Jurkat, Clone E6-1 (cell line): ENCODE measurements at regions not wholly inside any gene's neighbourhood (a gene's known extent, or its start where the extent isn't known, plus 50 kb on each side); places are given as distances from the start of the nearest gene placed in this dataset.

Experiments
- DNase-seq: peaks from one replicate; pipeline ENCODE4 v3.0.0-alpha.2; 2011; ENCODE audit warnings: low read depth, low spot score
- H3K4me3 ChIP-seq: 2 replicates; pipeline ENCODE4 v1.5.1; 2011; ENCODE audit warnings: mild to moderate bottlenecking, low read length, control low read depth, moderate library complexity

DNA sequence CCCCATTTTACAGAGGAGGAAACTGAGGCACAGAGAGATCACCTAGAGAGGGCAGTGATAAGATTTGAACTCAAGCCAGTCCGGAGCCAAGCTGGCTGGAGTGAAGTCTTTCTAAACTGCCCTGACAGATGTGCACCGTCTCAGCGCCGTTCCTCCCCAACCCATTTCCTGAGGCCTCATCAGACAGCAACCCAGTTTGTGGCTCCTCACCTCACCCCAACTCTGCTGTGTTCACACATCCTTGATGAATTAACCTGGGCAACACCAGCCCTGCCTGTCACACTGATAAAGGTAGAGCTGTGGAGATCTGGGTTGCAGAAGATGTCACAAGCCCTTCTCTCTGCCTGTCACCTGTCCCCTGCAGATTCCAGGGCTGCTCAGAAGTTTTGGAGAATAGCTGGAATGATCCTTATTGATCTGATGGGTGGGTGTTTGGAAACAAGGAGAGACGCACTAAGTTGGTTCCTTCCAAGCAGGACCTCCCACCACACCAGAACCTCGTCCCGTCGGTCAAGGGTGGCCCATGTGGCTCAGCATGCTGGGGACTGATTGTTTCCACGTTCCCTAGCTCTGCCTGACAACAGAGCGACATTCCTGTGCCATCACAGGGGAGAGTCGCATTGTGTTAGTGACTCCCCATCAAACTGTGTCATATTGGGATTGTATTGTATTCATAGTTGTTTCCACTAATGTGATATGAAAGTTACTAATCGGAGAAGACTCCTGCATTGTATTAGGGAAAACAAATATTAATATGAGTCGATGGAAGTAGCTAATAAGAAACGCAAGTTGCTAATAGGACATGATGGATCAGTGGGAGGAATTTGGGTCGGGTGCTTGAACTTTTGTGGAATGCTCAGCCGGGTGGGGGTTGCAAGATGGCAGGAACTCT is 200.6 kb downstream of the PHETA1 start:
- peak; percentile 5 for DNase-seq
- no peak overlapping the region for H3K4me3 ChIP-seq

DNA sequence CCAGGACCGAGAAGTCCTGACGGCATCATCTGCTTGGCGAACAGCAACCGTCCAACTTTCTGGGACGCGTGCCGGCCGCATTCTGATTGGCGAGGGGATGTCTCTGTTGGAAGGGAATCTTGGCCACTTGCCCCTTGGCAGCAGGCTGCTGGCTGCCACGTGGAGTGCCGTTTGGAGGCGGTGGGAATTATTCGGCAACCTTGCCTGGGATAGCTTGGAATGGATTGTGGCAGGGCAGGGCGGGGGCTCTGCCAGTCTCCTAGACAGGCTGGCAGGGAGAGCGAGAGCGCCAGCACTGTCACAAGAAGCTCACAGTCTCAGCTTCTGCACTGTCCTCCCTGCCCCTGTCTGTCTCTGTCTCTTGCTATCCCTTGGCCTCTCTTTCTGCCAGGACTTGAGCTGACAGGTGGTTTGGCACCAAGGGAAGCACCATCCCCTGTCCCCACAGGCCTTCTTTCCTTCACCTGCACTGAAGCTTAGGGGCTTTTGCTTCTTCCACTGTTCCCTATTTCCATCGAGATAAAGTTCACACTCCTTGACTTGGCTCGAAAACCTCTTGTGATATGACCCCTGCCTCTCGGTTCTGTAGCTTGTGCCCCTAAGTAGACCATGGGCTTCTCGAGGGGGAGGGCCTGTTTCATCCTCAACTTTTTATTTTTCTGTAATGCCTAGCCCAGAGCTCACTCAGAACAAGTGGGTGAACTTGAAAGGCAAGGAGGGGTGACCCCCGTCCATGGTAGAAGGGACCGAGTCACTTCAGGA is 201.9 kb downstream of the PHETA1 start:
- DNase-seq = no peak
- H3K4me3 ChIP-seq = no peak overlapping the region

- H3K4me3 ChIP-seq = no peak overlapping the region
- DNase-seq = no peak
Observed at GRCh38 chr12:111164833-111165525, 203.9 kb downstream of the PHETA1 start.

DNA sequence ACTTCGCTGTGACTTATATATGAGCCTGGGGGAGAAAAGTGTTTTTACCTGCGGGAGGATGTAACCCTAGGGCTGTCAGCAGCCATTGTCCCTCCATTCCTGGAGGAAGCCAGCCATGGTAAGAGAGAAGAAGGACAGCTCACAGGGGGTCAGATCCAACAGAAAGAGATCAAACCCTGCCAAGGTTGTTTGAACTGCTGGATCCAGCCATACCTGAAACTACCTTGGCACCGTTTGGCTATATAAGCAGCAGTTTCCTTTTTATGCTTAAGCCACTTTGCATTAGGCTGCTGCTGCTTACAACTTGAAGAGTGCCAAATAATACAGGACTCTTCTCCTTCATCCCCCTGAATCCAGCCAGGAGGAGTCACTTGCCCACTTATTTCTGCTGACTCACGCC is 205.5 kb downstream of the PHETA1 start:
- no peak overlapping the region for H3K4me3 ChIP-seq
- no peak for DNase-seq

DNA sequence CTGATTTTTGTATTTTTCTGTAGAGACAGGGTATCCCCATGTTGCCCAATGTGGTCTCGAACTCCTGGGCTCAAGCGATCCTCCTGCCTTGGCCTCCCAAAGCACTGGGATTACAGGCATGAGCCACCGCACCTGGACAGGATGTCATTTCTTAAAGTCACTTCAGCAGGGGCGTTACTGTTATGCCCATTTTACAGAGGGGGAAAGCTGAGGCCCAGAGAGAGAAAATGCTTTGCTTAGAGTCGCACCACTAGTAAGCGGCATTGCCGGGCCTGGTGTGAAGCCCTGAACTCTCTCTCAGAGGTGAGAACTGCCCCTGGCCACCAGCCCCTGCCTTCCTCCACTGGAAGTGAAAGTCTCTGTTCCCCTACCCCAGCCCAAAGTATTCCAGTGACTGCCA is 207.0 kb downstream of the PHETA1 start:
- DNase-seq = no peak
- H3K4me3 ChIP-seq = no peak overlapping the region

DNA sequence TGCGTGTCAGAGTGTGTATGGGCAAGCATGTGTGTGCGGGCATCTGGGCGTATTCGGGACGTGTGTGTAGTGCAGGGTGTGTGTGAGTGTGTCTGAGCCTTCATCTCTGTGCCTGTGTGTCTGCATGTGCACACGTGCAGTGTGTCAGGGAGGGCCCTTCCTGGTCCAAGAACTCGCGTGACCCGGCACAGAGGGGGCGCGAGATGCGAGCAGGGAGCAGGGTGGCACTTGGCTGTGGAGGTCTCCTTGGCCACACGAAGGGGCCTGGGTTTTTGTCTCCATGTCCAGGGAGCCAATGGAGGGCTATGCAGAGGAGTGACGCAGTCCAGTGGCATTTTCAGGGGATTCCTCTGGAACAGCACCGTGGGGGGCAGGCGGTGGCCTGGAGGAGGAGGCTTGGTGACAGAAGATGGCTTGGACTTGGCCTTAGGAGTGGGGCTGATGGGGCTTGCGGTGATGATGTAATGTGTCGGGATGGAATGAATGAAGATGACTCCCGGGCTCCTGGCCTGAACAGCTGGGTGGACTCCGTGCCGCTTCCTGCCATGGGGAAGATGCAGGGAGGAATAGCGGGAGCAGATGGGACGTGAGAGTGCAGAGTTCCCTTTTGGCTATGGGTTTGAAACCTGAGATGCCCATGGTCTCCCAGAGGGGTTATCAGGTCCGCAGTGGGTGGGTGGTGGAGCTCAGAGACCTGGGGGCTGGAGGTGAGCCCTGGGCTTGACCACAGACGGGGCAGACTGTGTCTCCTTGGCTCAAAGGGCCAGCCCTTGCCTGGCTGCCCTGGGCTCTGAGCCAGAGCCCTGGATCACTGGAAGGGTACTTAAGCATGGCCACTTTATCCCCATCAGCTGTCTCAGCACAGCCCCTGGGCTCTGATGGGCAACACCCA is 208.3 kb downstream of the PHETA1 start:
- DNase-seq = no peak
- no peak overlapping the region for H3K4me3 ChIP-seq

DNA sequence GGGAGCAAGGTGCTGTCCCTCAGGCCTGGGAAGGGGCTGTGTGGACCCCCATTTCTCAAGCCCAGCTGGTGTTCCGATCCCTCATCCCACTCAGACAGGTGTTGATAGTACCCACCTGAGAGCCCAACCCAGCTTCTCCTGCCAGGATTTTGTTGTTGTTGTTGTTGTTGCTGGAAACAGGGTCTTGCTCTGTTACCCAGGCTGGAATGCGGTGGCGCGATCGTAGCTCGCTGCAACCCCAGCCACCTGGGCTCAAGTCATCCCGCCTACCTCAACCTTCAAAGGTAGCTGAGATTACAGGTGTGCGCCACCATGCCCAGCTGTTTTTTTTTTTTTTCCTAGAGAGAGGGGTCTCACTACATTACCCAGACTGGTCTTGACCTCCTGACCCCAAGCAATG is 209.9 kb downstream of the PHETA1 start:
- no peak overlapping the region for H3K4me3 ChIP-seq
- DNase-seq = no peak

- DNase-seq = no peak
- H3K4me3 ChIP-seq = no peak overlapping the region
Observed at GRCh38 chr12:111157486-111157885, 211.4 kb downstream of the PHETA1 start.

GRCh38 chr12:111156304-111156703 is 212.6 kb downstream of the PHETA1 start:
- DNase-seq = no peak
- no peak overlapping the region for H3K4me3 ChIP-seq

- H3K4me3 ChIP-seq = no peak overlapping the region
- DNase-seq = no peak
Observed at GRCh38 chr12:111155521-111155920, 213.4 kb downstream of the PHETA1 start.

- no peak overlapping the region for H3K4me3 ChIP-seq
- DNase-seq = no peak
Observed at GRCh38 chr12:111155020-111155419, 213.9 kb downstream of the PHETA1 start.

- DNase-seq = no peak
- no peak overlapping the region for H3K4me3 ChIP-seq
Observed at GRCh38 chr12:111154147-111154834, 214.6 kb downstream of the PHETA1 start.

GRCh38 chr12:111152561-111152960 is 216.3 kb downstream of the PHETA1 start:
- no peak for DNase-seq
- H3K4me3 ChIP-seq = no peak overlapping the region

GRCh38 chr12:111150921-111151840 is 217.7 kb downstream of the PHETA1 start:
- no peak overlapping the region for H3K4me3 ChIP-seq

GRCh38 chr12:111150360-111150759 is 218.5 kb downstream of the PHETA1 start:
- DNase-seq = no peak
- H3K4me3 ChIP-seq = no peak overlapping the region

More at GRCh38 chr12:111150921-111151840, 217.7 kb downstream of the PHETA1 start:
- DNase-seq = no peak

GRCh38 chr12:111149299-111149698 is 219.6 kb downstream of the PHETA1 start:
- no peak overlapping the region for H3K4me3 ChIP-seq
- no peak for DNase-seq

- no peak overlapping the region for H3K4me3 ChIP-seq
- DNase-seq = no peak
Observed at GRCh38 chr12:111148005-111148404, 220.9 kb downstream of the PHETA1 start.
